ENCODE measurements at regions not wholly inside any gene's neighbourhood (a gene's known extent, or its start where the extent isn't known, plus 50 kb on each side); places are given as distances from the start of the nearest gene placed in this dataset.

GRCh38 chr17:14719942-14720341 is 419.1 kb downstream of the HS3ST3B1 start:
- Histone ChIP-seq H3K27me3 (ENCODE audit: control insufficient read depth, insufficient read depth, low read length) (no peaks in the 10 kb centered on the region), H3K4me1 (ENCODE audit: control insufficient read depth, insufficient read depth, low read length) (no peaks in the 10 kb centered on the region), H3K9ac (ENCODE audit: low read depth, low read length) (no peak overlapping the region), H3K9me3 (replicated peaks; ENCODE audit: low read length) (no peaks in the 10 kb centered on the region), H3K4me3 (ENCODE audit: low read length) (no peak overlapping the region), H3K4me2 (ENCODE audit: low read length) (no peak overlapping the region), H3K36me3 (ENCODE audit: insufficient read depth, low read length) (no peaks in the 10 kb centered on the region)

DNA sequence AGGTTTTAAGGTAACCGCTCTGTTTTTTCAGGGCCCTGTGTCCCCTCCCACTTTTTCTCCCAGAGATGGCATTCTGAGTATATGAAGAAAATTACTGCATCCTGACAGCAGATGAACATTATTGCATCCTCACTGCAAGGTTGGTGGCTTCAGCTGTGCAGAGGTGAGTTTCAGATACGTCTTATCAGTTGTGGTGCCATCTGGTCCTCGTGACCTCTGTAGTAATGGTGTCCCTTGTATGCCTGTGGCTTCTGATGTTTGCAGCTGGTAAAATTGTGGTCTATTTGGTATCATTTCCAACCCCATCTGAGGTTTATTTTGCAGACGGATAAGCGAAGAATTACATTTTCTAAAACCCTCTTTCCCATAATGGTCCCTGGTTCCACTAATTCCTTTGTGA is 417.0 kb downstream of the HS3ST3B1 start:
- H3K9ac ChIP-seq (ENCODE audit: low read depth, low read length) = no peak overlapping the region
- no peak overlapping the region for H3K4me3 ChIP-seq (ENCODE audit: low read length)
- H3K27me3 ChIP-seq (ENCODE audit: control insufficient read depth, insufficient read depth, low read length) = no peaks in the 10 kb centered on the region
- no peak overlapping the region for H3K4me2 ChIP-seq (ENCODE audit: low read length)
- peaks cover 2% of the 10 kb centered on the region for H3K4me1 ChIP-seq (ENCODE audit: control insufficient read depth, insufficient read depth, low read length)
- H3K9me3 ChIP-seq (replicated peaks; ENCODE audit: low read length) = no peaks in the 10 kb centered on the region
- H3K36me3 ChIP-seq (ENCODE audit: insufficient read depth, low read length) = no peaks in the 10 kb centered on the region

DNA sequence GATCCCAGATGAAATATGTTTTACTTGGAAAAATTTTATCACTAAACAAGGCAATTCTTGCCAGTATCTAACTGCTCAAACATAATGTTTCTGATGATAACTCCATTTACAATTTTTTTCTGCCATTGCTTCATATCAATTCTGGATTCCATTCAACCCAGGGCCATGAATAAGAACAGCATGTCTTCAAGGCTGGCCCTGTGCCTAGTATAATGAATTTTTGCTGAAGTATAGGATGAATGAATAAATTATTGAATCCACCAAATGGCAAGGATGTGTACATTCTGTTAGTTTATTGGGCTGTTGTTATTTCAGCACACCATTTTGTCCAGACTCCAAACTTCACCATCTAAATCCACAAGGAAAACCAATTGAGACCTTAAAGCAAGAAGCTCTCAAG is 414.7 kb downstream of the HS3ST3B1 start:
- Histone ChIP-seq H3K4me1 (ENCODE audit: control insufficient read depth, insufficient read depth, low read length) (peaks cover 3% of the 10 kb centered on the region), H3K9me3 (replicated peaks; ENCODE audit: low read length) (no peaks in the 10 kb centered on the region), H3K27me3 (ENCODE audit: control insufficient read depth, insufficient read depth, low read length) (no peaks in the 10 kb centered on the region), H3K36me3 (ENCODE audit: insufficient read depth, low read length) (no peaks in the 10 kb centered on the region), H3K9ac (ENCODE audit: low read depth, low read length) (no peak overlapping the region), H3K4me2 (ENCODE audit: low read length) (no peak overlapping the region), H3K4me3 (ENCODE audit: low read length) (no peak overlapping the region)

DNA sequence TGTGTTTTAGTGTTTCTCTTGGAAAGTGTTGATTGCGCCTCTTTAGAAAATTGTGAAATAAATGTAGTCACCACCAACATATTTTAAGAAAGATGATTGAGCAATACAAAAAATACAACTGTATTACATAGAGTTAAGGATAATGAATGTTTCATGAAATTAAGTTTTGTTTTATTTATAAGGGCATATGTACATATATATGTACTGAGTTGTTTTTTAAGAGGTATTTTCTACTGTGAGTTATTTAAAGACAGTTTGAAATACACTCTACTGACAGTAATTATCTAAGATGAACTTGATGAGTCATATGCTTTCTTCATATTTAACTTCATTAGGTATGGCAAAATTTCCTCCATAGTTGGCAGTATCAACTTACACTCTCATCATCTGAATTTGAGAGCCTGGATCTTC is 411.7 kb downstream of the HS3ST3B1 start:
- Histone ChIP-seq H3K4me2 (ENCODE audit: low read length) (no peak overlapping the region), H3K27me3 (ENCODE audit: control insufficient read depth, insufficient read depth, low read length) (no peaks in the 10 kb centered on the region), H3K4me1 (ENCODE audit: control insufficient read depth, insufficient read depth, low read length) (peaks cover 3% of the 10 kb centered on the region), H3K9me3 (replicated peaks; ENCODE audit: low read length) (no peaks in the 10 kb centered on the region), H3K36me3 (ENCODE audit: insufficient read depth, low read length) (no peaks in the 10 kb centered on the region), H3K9ac (ENCODE audit: low read depth, low read length) (no peak overlapping the region), H3K4me3 (ENCODE audit: low read length) (no peak overlapping the region)

GRCh38 chr17:14704121-14704520 is 403.2 kb downstream of the HS3ST3B1 start:
- no peaks in the 10 kb centered on the region for H3K27me3 ChIP-seq (ENCODE audit: control insufficient read depth, insufficient read depth, low read length)
- H3K36me3 ChIP-seq (ENCODE audit: insufficient read depth, low read length) = no peaks in the 10 kb centered on the region
- H3K4me2 ChIP-seq (ENCODE audit: low read length) = no peak overlapping the region
- H3K4me3 ChIP-seq (ENCODE audit: low read length) = no peak overlapping the region
- no peaks in the 10 kb centered on the region for H3K9me3 ChIP-seq (replicated peaks; ENCODE audit: low read length)
- no peaks in the 10 kb centered on the region for H3K4me1 ChIP-seq (ENCODE audit: control insufficient read depth, insufficient read depth, low read length)
- H3K9ac ChIP-seq (ENCODE audit: low read depth, low read length) = no peak overlapping the region

GRCh38 chr17:14701886-14702285 is 401.0 kb downstream of the HS3ST3B1 start:
- H3K9ac ChIP-seq (ENCODE audit: low read depth, low read length) = no peak overlapping the region

DNA sequence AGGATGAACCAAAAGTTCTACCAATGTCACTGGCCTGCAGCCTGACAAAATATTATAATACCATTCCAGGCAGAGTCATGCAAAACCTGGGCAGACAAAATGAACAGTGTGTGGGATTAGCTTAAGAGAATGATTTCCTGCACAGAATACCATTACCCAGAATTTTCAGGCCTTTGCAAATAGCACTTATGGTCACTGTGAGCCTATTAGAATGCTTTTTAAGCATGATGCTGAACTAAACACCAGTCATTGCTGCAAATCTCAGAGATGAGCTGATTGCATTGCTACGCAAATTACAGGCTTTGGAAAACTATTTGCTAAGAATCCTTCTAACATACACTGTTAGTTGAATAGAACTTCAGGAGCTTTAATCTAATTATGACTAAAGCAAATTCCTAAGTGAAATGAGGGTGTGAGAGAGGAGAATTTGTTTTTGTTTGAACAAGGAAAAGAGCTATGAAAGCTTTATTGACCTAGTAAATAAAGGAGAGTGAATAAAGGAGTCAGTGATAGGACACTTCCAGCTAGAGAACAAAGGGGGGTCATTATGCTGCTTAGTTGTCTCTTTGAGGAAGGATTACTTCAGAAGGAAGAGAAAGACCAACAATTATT is 398.8 kb downstream of the HS3ST3B1 start:
- Histone ChIP-seq H3K9ac (ENCODE audit: low read depth, low read length) (no peak overlapping the region), H3K4me1 (ENCODE audit: control insufficient read depth, insufficient read depth, low read length) (no peaks in the 10 kb centered on the region), H3K4me3 (ENCODE audit: low read length) (no peak overlapping the region), H3K9me3 (replicated peaks; ENCODE audit: low read length) (no peaks in the 10 kb centered on the region), H3K27me3 (ENCODE audit: control insufficient read depth, insufficient read depth, low read length) (no peaks in the 10 kb centered on the region), H3K36me3 (ENCODE audit: insufficient read depth, low read length) (no peaks in the 10 kb centered on the region), H3K4me2 (ENCODE audit: low read length) (no peak overlapping the region)

More at GRCh38 chr17:14701886-14702285, 401.0 kb downstream of the HS3ST3B1 start:
- Histone ChIP-seq H3K4me2 (ENCODE audit: low read length) (no peak overlapping the region), H3K4me1 (ENCODE audit: control insufficient read depth, insufficient read depth, low read length) (no peaks in the 10 kb centered on the region), H3K4me3 (ENCODE audit: low read length) (no peak overlapping the region), H3K36me3 (ENCODE audit: insufficient read depth, low read length) (no peaks in the 10 kb centered on the region), H3K27me3 (ENCODE audit: control insufficient read depth, insufficient read depth, low read length) (no peaks in the 10 kb centered on the region), H3K9me3 (replicated peaks; ENCODE audit: low read length) (no peaks in the 10 kb centered on the region)

- H3K36me3 ChIP-seq (ENCODE audit: insufficient read depth, low read length) = no peaks in the 10 kb centered on the region
- no peaks in the 10 kb centered on the region for H3K4me1 ChIP-seq (ENCODE audit: control insufficient read depth, insufficient read depth, low read length)
- H3K9me3 ChIP-seq (replicated peaks; ENCODE audit: low read length) = no peaks in the 10 kb centered on the region
- H3K4me2 ChIP-seq (ENCODE audit: low read length) = no peak overlapping the region
- no peak overlapping the region for H3K4me3 ChIP-seq (ENCODE audit: low read length)
- H3K9ac ChIP-seq (ENCODE audit: low read depth, low read length) = no peak overlapping the region
- no peaks in the 10 kb centered on the region for H3K27me3 ChIP-seq (ENCODE audit: control insufficient read depth, insufficient read depth, low read length)
Observed at GRCh38 chr17:14693382-14693781, 392.5 kb downstream of the HS3ST3B1 start.

- Histone ChIP-seq H3K36me3 (ENCODE audit: insufficient read depth, low read length) (no peaks in the 10 kb centered on the region), H3K9ac (ENCODE audit: low read depth, low read length) (no peak overlapping the region)
Observed at GRCh38 chr17:14690704-14691103, 389.8 kb downstream of the HS3ST3B1 start.

GRCh38 chr17:14688134-14688533 is 387.3 kb downstream of the HS3ST3B1 start:
- Histone ChIP-seq H3K4me2 (ENCODE audit: low read length) (no peak overlapping the region), H3K36me3 (ENCODE audit: insufficient read depth, low read length) (no peaks in the 10 kb centered on the region), H3K9me3 (replicated peaks; ENCODE audit: low read length) (no peaks in the 10 kb centered on the region), H3K9ac (ENCODE audit: low read depth, low read length) (no peak overlapping the region), H3K4me3 (ENCODE audit: low read length) (no peak overlapping the region), H3K27me3 (ENCODE audit: control insufficient read depth, insufficient read depth, low read length) (no peaks in the 10 kb centered on the region), H3K4me1 (ENCODE audit: control insufficient read depth, insufficient read depth, low read length) (no peaks in the 10 kb centered on the region)

More at GRCh38 chr17:14690704-14691103, 389.8 kb downstream of the HS3ST3B1 start:
- Histone ChIP-seq H3K4me2 (ENCODE audit: low read length) (no peak overlapping the region), H3K4me1 (ENCODE audit: control insufficient read depth, insufficient read depth, low read length) (no peaks in the 10 kb centered on the region), H3K27me3 (ENCODE audit: control insufficient read depth, insufficient read depth, low read length) (no peaks in the 10 kb centered on the region), H3K9me3 (replicated peaks; ENCODE audit: low read length) (no peaks in the 10 kb centered on the region), H3K4me3 (ENCODE audit: low read length) (no peak overlapping the region)

DNA sequence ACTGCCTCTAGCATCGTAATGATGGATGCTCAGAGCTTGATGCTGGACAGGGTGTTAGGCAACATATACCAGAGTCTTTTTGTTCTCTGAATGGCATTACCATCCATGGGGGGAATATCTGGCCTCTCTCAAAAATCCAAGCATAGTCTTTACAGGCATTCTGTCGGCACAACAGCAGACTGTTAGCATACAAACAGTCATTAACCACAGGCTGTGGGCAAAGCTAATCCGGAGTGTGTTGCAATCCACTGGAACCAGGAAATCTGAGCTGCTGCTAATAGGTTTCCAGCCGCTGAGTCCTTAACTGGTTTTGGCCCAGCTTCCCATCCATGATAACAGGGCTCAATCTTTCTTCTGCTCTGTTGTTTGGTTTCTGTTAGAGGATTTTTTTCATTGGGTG is 371.9 kb downstream of the HS3ST3B1 start:
- H3K27me3 ChIP-seq (ENCODE audit: control insufficient read depth, insufficient read depth, low read length) = no peaks in the 10 kb centered on the region
- no peak overlapping the region for H3K4me2 ChIP-seq (ENCODE audit: low read length)
- H3K9me3 ChIP-seq (replicated peaks; ENCODE audit: low read length) = no peaks in the 10 kb centered on the region
- no peak overlapping the region for H3K9ac ChIP-seq (ENCODE audit: low read depth, low read length)
- H3K4me1 ChIP-seq (ENCODE audit: control insufficient read depth, insufficient read depth, low read length) = no peaks in the 10 kb centered on the region
- H3K36me3 ChIP-seq (ENCODE audit: insufficient read depth, low read length) = no peaks in the 10 kb centered on the region
- H3K4me3 ChIP-seq (ENCODE audit: low read length) = no peak overlapping the region

GRCh38 chr17:14670861-14671260 is 370.0 kb downstream of the HS3ST3B1 start:
- Histone ChIP-seq H3K27me3 (ENCODE audit: control insufficient read depth, insufficient read depth, low read length) (no peaks in the 10 kb centered on the region), H3K36me3 (ENCODE audit: insufficient read depth, low read length) (no peaks in the 10 kb centered on the region), H3K4me1 (ENCODE audit: control insufficient read depth, insufficient read depth, low read length) (no peaks in the 10 kb centered on the region), H3K4me2 (ENCODE audit: low read length) (no peak overlapping the region), H3K9ac (ENCODE audit: low read depth, low read length) (no peak overlapping the region), H3K9me3 (replicated peaks; ENCODE audit: low read length) (no peaks in the 10 kb centered on the region), H3K4me3 (ENCODE audit: low read length) (no peak overlapping the region)

Data from skeletal muscle satellite cell (primary cell).